GM12891 (cell line): ENCODE measurements at regions not wholly inside any gene's neighbourhood (a gene's known extent, or its start where the extent isn't known, plus 50 kb on each side); places are given as distances from the start of the nearest gene placed in this dataset.

ENCODE experiments used
- DNase-seq: peaks from one replicate; pipeline ENCODE4 v3.0.0; 2011; ENCODE audit warnings: low spot score; ENCODE audit not compliant: insufficient read length
- FAIRE-seq: peaks from 2 replicates; lab custom pipeline; 2011; peaks lifted over from hg19 to GRCh38; lab: Jason Lieb, UNC
- PAX5 ChIP-seq: IDR thresholded peaks from 2 replicates; pipeline ENCODE4 v1.6.1; 2011; ENCODE audit warnings: low read length, moderate library complexity, mild to moderate bottlenecking; ENCODE audit not compliant: insufficient read depth, severe bottlenecking
- POLR2A ChIP-seq: IDR thresholded peaks from 2 replicates; pipeline ENCODE4 v1.6.1; 2011; ENCODE audit warnings: low read depth, low read length, control low read depth
- POLR2AphosphoS5 ChIP-seq: IDR thresholded peaks from 2 replicates; pipeline ENCODE4 v1.6.1; 2011; ENCODE audit warnings: low read depth, low read length, control low read depth
- POU2F2 ChIP-seq: IDR thresholded peaks from 2 replicates; pipeline ENCODE4 v1.6.1; 2011; ENCODE audit warnings: low read depth, mild to moderate bottlenecking, control low read depth, low read length, moderate library complexity
- SPI1 ChIP-seq: IDR thresholded peaks from 2 replicates; pipeline ENCODE4 v1.6.1; 2011; ENCODE audit warnings: low read depth, low read length, control low read depth
- TAF1 ChIP-seq: IDR thresholded peaks from 2 replicates; pipeline ENCODE4 v1.6.1; 2011; ENCODE audit warnings: low read depth, low read length, control low read depth

DNA sequence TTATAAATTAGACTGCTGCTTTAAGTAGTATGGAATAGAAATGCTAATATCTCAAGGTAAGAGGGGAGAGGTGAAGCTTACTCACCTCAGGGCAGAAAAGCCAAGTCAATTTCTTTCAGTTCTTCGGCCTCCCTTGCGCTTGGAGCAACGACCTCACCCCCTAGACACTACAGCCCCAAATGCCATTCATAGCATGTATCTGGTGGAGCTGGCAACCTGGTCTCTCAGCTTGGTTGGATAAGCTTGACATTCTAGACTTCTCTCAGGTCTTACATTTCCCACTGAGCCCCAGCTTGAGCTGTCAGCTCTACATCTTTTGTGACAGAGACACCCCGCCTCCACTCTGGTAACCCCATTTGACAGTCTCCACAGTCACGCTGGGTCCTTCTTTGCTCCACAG lies 154.9 kb downstream of the ZNF608 start:
- DNase-seq (no peak), FAIRE-seq (no peak)
- TF ChIP-seq POU2F2: no peak

DNA sequence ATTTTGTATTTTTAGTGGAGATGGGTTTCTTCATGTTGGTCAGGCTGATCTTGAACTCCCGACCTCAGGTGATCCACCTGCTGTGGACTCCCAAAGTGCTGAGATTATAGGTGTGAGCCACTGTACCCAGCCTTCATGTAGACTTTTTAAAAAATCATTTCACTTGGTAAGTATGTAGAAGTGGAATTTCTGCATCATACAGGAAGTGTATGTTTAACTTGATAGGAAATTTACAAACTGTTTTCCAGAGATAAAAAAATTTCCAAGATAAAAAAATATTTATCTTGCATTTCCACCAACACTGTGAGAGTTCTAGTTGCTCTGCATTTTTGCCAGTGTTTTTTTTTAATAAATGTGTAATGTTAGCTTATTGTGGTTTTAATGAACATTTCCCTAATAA lies 155.8 kb downstream of the ZNF608 start:
- TF ChIP-seq POLR2A (no peak), POU2F2 (no peak), SPI1 (no peak), POLR2AphosphoS5 (no peak), PAX5 (no peak), TAF1 (no peak)
- DNase-seq: no peak

DNA sequence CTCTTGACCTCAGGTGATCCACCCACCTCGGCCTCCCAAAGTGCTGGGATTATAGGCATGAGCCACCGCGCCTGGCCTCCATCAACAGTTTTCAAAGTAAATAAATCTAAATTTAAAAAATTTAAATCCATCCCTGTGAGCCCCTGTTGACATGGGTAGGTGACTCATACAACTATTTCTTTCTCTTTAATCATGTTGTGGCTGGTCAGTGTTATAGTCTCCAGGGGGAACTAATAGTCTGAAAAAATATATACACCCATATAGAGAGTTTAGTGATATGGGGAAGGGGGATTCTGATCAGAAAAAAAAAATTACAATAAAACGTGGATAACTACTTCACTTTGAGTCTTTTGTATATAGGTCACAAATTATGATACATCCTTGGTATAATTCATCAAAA lies 159.2 kb downstream of the ZNF608 start:
- DNase-seq (no peak), FAIRE-seq (no peak)
- no peak for TF ChIP-seq POU2F2
- no peak for TF ChIP-seq TAF1
- TF ChIP-seq SPI1: no peak
- no peak for TF ChIP-seq PAX5

More for the DNA sequence above, 155.8 kb downstream of the ZNF608 start:
- no peak for FAIRE-seq

DNA sequence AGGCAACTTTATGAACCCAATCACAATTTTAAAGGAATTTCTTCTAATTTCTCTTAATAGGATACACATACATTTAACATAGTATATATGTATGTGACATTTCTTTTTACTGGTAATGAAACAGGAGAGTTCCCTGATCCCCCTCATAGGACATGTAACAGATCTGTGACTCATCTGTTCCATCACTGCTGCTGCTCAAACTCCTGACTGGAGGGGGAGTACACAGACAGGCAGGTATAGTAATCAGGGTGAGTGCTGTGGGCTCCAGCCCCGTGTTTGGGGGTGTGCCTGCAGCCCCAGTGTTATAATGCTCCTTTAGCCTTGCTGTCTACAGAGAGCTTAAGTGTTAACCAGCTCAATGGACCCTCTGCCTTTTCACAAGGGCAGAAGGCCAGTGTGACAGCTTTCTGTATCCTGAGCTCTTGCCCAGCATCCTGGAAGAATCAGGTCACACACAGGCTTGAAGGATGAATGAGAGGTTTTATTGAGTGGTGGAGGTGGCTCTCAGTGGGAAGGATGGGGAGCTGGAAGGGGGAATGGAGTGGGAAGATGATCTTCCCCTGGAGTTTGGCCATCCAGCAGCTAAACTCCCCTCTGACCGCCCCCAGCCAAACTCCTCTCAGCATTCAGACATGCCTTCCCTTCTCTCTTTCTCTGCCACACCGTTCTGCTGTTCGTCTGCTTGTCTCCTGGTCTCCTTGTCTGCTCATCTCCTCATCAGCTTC lies 161.3 kb downstream of the ZNF608 start:
- FAIRE-seq (no peak), DNase-seq (no peak)
- TF ChIP-seq POLR2AphosphoS5 (no peak), PAX5 (no peak), POLR2A (no peak), SPI1 (no peak), POU2F2 (no peak), TAF1 (no peak)

DNA sequence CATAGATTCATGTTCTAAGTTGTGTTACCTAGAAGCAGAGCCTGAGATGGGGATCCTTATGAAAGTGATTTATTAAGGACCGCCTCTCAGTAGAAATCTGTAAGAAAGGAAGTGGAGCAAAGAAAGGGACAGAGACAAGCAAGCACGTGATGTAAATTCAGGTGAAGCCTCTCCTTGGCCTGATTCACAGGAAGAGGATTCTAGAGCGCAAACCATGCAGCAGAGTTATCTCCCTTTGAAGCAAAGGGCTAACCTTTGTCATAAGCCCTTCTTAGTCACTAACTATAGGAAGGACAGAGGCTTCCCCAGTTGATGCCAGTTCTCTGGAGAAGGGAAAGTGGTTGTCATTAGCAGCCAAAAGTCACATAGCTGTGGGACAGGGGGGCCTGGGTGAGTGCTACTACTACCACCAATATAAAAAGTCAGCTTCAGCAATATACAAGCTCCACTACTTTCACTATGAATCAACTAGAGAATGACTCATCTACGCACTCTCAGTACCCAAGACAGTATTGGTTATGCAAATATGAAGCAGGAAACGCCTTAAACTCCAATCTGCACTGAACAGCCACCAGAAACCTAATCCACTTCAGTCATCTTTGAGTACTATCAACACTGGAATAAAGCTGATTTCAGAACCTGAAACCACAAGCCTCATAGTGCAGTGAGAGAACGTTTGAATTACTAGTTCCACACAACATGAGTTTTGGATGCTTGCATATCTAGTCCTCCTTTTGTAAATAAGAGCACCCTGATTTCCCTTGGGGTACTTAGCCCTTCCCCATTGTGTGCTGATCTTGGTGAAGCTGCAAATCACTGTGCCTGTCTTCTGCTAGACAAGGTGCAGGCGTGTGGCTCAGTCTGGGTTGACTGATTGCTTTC lies 162.7 kb downstream of the ZNF608 start:
- DNase-seq (peak; percentile 33), FAIRE-seq (peak; percentile 97)
- TF ChIP-seq POU2F2: peak; percentile 96
- no peak for TF ChIP-seq POLR2AphosphoS5

DNA sequence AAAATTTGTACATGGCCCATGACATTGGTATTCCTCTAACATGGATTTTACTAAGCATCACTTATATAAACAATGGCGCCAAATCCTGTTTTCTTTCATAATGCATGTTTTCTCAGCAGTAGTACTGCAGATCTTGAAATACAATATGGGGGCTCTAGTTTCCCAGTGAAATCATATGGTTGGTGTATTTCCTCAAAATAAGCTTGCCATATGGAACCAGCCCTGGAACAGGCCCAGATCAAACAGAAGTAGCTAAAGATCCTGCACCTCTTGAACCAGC lies 163.9 kb downstream of the ZNF608 start:
- no peak for FAIRE-seq
- DNase-seq: no peak
- TF ChIP-seq POU2F2 (no peak), SPI1 (no peak), PAX5 (no peak), POLR2AphosphoS5 (no peak), POLR2A (no peak), TAF1 (no peak)

DNA sequence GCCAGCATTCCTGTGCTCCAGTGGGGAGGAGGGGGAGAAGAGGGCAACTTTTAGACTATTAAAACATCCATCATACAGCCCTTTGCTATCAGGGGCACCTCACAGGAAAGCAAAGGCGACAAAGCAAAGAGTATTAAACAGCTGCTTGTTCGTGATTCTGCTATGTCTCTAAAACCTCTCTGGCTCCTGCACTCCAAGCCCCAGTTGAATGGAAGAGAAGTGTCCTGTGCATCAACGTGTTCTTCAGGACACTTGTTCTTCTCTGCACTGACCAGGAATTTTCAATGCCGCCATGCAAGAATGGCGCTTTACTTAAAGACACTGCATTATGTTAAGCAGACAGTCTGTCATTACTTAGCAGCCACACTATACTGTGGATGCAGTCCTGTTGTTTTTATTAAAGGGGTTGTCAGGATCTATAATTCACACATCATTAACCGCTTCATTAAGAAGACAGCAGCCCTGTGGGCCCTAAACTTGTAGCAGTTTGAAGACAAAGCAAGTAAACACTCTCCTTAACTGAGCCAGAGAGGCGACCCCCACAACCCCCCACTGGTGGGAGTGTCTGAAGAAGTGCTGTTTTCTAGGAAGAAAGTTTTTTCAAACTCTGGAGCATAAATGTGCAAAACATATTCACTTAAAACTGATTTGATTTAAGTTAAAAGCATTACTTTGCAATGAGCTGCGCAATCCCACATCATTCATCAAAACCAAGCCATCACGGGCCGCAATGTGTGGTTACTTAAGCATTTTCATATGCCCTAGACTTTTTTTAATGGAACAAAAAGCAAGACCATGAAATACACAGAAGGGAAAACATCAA lies 164.5 kb downstream of the ZNF608 start:
- TF ChIP-seq POU2F2: no peak
- no peak for TF ChIP-seq POLR2AphosphoS5
- no peak for TF ChIP-seq POLR2A
- DNase-seq (no peak), FAIRE-seq (no peak)

DNA sequence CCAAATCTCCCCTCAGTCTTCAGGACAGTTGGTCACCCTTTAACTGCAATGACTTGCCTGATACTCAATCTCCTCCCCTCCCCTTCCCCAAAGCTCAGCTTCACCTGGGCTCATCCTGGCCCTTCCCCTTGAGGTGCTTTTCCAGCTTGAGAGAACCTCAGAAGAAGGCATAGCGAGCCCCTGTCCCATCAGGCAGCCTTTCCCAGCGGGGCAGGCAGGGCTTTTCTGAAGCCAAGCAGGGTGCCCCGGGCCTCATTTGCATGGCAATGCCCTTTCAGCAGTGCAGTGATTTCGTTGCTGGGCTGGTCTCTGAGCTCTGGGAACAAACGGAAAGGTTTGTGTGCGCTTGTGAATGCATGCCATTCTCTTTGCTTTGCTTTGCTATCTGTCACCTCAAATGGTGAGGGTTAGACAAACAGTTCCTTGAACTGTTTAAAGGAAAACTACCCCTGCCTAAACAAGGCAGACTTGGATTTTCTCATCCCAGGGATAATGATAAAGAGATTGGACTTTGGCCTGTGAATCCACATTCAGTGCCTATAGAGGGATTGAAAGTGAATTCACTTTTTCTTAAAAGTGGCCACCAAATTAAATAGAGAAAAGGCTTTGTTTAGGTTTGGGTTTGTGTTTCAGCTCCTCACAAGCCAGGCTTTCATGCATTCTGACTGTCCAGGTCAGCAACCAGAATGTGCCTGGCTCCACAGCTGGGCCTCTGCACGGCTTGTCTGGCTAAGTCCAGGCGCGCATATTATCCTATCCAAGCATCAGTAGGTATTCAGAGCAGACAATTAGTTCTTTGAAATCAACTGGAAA lies 165.3 kb downstream of the ZNF608 start:
- no peak for FAIRE-seq
- no peak for DNase-seq
- TF ChIP-seq SPI1: no peak

DNA sequence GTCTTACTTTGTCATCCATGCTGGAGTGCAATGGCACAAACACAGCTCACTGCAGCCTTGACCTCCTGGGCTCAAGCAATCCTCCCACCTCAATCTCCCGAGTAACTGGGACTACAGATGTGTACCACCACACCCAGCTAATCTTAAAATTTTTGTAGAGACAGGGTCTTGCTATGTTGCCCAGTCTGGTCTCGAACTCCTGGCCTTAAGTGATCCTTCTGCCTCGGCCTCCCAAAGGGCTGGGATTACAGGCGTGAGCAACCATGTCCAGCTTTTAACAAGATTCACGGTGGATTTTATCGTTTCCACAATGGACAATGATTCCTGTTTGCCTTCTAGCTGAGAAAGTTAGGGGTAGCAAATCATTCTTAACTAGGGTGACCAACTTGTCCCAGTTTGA lies 165.9 kb downstream of the ZNF608 start:
- FAIRE-seq (no peak), DNase-seq (no peak)
- TF ChIP-seq POLR2AphosphoS5: no peak
- no peak for TF ChIP-seq PAX5
- no peak for TF ChIP-seq SPI1
- no peak for TF ChIP-seq POU2F2
- no peak for TF ChIP-seq TAF1
- TF ChIP-seq POLR2A: no peak

DNA sequence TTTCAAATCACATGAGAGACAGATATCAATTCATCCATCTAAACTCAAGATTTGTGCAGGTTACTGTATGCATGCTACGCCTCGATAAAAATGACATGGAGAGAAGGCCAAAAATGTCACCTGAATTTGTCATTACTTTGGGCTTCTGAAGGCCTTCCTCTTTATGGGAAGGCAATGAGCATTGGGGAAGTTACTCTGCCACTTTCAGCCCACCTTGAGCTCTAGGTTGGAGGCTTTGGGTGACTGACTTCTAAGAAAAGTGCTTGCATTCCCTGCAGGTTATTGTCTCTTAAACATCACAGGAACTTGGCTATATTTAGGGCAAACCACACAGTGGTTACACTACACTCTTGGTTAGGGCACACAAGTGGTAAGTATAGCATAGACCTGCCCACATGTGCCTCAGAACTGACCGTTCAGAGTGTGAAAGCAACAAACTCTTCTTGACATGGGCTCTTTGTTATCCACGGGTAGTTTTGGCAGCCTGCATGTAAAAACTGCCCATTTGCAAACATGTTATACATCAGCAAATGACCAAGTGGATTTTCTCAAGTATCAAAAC lies 169.5 kb downstream of the ZNF608 start:
- peak; percentile 69 for FAIRE-seq
- DNase-seq: no peak
- TF ChIP-seq PAX5 (no peak), POU2F2 (no peak), TAF1 (no peak), POLR2A (no peak), POLR2AphosphoS5 (no peak), SPI1 (no peak)
